Middle frontal gyrus (tissue), 1 donor: ENCODE measurements at regions not wholly inside any gene's neighbourhood (a gene's known extent, or its start where the extent isn't known, plus 50 kb on each side); places are given as distances from the start of the nearest gene placed in this dataset.

Source experiments
- DNase-seq: peaks from one replicate; pipeline ENCODE4 v3.0.0-alpha.2; 2015; ENCODE audit warnings: low spot score; ENCODE audit errors: extremely low spot score

GRCh38 chr11:115921540-115921939 is 417.3 kb upstream of the CADM1 start:
- no peak for DNase-seq

- no peak for DNase-seq
These were observed 416.7 kb upstream of the CADM1 start for GRCh38 chr11:115920841-115921480.

- DNase-seq, result no peak
These were observed 415.9 kb upstream of the CADM1 start for GRCh38 chr11:115920092-115920461.

GRCh38 chr11:115919341-115920091 is 415.3 kb upstream of the CADM1 start:
- no peak for DNase-seq

- DNase-seq, result no peak
These were observed 414.4 kb upstream of the CADM1 start for GRCh38 chr11:115918576-115918975.

GRCh38 chr11:115916608-115917007 is 412.4 kb upstream of the CADM1 start:
- DNase-seq, result no peak

- DNase-seq, result no peak
These were observed 408.3 kb upstream of the CADM1 start for GRCh38 chr11:115912484-115912945.

GRCh38 chr11:115911613-115912346 is 407.6 kb upstream of the CADM1 start:
- no peak for DNase-seq

GRCh38 chr11:115910379-115910778 is 406.2 kb upstream of the CADM1 start:
- no peak for DNase-seq

GRCh38 chr11:115906171-115906570 is 402.0 kb upstream of the CADM1 start:
- no peak for DNase-seq

- DNase-seq, result no peak
These were observed 401.3 kb upstream of the CADM1 start for GRCh38 chr11:115905341-115906000.

- DNase-seq, result no peak
These were observed 399.0 kb upstream of the CADM1 start for GRCh38 chr11:115903179-115903578.

- no peak for DNase-seq
These were observed 396.9 kb upstream of the CADM1 start for GRCh38 chr11:115901069-115901468.

GRCh38 chr11:115900111-115900510 is 395.9 kb upstream of the CADM1 start:
- no peak for DNase-seq

GRCh38 chr11:115897707-115898106 is 393.5 kb upstream of the CADM1 start:
- DNase-seq, result no peak

GRCh38 chr11:115896084-115896483 is 391.9 kb upstream of the CADM1 start:
- no peak for DNase-seq

GRCh38 chr11:115895594-115895993 is 391.4 kb upstream of the CADM1 start:
- no peak for DNase-seq

- DNase-seq, result no peak
These were observed 390.0 kb upstream of the CADM1 start for GRCh38 chr11:115894176-115894575.

GRCh38 chr11:115893461-115894099 is 389.4 kb upstream of the CADM1 start:
- no peak for DNase-seq

- DNase-seq, result no peak
These were observed 387.8 kb upstream of the CADM1 start for GRCh38 chr11:115892016-115892415.

GRCh38 chr11:115891581-115891980 is 387.4 kb upstream of the CADM1 start:
- DNase-seq, result no peak
